ENCODE measurements at regions not wholly inside any gene's neighbourhood (a gene's known extent, or its start where the extent isn't known, plus 50 kb on each side); places are given as distances from the start of the nearest gene placed in this dataset.
"Not testable (repeated sequence)": the region's sequence is repeated elsewhere in the genome, so short reads cannot be mapped to it uniquely, and the experiment has no call there.

- no peak for DNase-seq (ENCODE audit: low spot score)
These were observed 234.4 kb upstream of the MCHR2 start for GRCh38 chr6:100228437-100228833.

GRCh38 chr6:100226811-100227210 is 232.8 kb upstream of the MCHR2 start:
- no peak for DNase-seq (ENCODE audit: low spot score)

DNA sequence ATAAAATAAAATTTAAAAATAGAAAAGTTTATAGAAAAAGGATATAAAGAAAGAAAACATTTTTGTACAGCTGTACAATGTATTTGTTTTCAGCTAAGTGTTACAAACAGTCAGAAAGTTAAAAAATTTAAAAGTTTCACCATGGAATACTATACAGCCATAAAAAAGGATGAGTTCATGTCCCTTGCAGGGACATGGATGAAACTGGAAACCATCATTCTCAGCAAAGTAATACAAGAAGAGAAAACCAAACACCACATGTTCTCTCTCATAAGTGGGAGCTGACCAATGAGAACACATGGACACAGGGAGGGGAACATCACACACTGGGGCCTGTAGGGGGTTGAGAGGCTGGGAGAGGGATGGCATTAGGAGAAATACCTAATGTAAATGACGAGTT is 229.9 kb upstream of the MCHR2 start:
- DNase-seq (ENCODE audit: low spot score) = not testable (repeated sequence)

DNA sequence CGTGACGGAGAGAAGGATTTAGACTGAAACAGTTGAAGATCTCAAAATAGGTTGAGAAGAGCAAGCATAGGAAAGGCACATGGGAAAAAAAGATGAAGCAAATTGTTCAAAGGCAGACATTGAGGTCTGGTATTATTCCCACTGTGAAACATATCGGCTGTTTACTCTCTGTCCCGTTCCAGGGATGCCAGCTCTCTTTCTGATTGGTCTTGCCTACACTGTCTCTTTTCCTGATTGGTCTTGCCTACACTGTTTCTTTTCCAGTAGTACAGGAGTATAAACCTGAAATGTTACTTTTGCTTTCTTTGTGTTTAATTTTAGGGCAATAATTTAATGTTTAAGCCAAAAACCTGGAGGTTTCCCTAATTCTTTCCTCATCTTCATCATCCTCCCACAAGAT is 226.5 kb upstream of the MCHR2 start:
- no peak for DNase-seq (ENCODE audit: low spot score)

DNA sequence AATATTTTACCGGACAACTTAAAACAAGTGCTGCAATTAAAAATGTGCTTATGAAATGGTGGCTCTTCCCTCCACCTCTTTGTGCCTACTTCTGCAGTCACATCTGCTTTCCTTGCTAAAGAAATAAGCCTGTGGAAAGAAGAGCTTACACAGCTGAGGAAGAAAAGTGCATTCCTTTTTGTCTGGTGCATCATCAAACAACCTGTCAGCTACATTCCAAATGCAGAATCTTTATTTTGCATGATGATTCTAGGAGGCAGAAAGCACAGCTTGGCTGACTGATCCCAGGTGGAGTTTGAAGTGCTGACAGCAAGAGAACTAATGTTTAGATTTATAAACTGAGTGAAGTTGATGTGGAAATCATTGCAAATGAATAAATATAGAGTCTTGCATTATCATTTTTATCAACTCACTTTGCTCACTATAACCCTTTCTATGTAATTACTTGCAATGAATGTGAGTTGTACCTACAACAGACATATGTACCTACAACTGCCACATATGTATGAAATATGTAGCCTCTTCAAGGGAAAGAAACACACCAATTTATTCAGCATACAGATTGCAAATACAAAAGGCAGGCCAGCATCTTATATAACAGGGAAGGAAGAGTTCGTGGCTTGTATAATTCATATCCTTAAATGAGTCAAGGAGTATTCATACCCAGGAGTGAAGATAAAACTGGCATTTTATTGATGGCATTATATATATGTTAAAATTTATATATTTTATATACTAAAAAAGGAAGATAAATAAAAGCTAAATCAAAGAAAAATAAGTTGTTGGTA is 223.4 kb upstream of the MCHR2 start:
- DNase-seq (ENCODE audit: low spot score) = no peak

- no peak for DNase-seq (ENCODE audit: low spot score)
These were observed 222.7 kb upstream of the MCHR2 start for GRCh38 chr6:100216760-100217159.

GRCh38 chr6:100212131-100212530 is 218.1 kb upstream of the MCHR2 start:
- no peak for DNase-seq (ENCODE audit: low spot score)

DNA sequence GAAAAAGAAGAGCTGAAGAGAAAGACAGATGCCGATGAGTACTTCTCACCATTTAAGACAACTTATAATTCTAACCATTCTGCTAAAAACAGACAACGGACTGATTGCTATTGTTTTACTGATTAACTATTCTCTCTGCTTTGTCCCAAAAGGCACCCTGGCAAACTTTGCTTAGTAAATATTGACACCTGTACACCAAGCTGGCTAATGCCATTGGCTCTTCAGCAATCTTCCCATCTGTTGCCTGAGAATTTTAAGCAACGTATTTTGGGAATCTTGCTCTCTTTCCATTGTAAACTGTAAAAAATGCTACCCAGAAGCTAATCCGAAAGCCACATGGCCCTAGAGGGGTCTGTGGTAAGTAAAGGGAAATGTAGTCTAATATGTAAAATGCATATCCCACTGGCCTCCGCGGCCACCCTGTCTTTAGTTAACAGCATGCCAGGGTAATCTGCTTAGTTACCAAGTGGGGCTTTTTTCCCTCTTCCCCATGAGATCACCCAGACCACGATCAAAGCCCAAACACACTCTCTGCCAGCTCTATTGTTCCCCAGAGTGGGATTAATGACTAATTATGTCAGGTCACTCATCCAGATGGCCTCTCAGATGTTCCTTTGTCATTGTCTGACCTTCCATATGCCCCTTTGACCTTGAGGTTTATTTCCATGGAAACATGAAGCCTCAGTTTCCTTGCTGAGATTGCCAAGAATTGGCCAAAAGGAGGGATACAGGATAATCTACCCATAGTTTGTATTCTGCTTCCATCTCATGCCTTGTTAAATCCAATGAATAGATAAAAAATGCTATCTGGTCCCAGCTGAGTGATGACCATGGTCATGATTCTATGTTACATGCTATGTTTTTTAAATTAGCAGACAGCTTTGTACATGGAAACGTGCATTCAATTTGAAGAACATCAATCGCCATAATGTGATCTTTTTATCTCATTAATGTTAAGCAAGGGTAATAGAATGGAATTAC is 216.4 kb upstream of the MCHR2 start:
- DNase-seq (ENCODE audit: low spot score) = no peak

DNA sequence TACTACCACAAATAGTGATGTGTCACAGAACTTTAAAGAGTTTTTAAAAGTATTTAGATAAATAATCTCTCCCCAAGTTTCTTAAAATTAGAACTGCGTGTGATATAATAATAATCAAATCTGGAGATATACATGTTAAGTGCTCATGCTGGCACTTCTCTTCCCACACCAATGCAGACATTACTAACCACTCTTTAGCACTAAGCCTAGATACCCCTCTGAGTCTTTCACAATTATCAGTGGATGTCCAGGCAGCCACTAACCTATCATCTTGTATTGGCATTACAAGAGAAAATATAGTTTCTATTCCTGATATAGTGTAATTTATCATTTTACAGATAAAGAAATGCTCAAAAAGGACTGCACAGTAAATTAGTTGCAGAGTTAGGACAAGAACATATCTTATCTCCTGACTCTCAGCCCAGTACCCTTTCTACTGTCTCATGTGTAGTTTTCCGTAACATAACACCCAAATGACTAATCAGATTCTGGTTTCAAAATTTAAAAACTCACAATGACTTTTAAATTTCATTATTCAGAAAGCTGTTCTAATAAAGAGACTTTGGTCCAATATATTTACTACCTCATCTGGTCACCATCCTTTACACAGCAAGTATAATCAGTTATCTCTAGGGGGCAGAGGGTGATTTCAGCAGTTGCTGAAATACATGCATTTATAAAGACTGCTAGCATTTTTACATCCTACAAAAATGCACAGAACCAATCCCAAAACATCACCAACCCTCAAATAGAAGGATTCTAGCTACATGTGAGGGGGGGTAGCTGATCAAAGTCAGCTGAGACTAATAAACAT is 215.5 kb upstream of the MCHR2 start:
- no peak for DNase-seq (ENCODE audit: low spot score)

DNA sequence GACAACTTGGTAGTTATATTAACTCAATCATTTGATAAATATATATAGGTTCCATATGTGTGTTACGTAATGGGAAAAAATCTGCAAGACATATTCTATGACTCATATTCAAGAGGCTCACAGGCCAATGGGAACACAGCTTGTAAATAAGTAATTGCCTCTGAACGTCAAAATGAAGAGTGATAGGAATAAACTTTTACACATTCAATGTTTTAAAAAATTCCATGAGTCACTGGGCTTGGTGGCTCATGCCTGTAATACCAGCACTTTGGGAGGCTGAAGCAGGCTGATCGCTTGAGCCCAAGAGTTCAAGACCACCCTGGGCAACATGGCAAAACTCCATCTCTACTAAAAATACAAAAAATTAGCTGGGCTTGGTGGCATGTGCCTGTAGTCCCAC is 209.4 kb upstream of the MCHR2 start:
- no peak for DNase-seq (ENCODE audit: low spot score)

DNA sequence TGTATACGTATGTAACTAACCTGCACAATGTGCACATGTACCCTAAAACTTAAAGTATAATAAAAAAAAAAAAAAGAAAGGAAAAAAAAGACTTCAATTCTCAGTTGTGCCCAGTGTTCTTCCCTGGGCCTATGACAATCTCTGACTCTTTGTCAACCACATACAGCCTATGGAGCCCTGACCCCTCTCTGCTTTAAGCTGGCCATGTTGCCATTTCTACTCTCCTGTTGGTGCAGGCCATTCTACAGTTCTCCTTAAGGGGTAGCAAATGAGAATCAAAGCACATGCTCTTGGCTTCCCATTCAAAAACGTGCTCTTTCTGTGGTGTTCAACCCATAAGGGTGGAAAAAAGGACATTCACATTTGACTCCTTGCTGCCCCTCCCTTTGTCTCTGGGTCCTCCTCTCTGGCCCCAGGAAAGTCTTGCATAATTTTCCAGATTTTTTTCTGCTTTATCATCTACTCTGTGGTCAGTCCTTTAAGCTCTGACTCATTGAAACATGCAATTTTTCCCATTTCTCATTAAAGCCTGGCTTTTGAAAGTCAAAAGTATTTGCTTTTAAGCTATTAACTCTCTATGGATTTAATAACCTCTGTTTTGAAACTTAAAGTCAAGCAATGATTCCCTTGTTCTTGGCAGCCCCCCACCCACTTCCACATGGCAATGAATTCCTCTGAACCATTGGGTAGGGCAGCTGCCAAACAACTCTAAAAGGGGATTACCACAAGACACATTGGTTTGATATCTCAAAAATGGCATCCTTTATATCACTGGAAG is 208.6 kb upstream of the MCHR2 start:
- DNase-seq (ENCODE audit: low spot score) = no peak

- not testable (repeated sequence) for DNase-seq (ENCODE audit: low spot score)
These were observed 202.4 kb upstream of the MCHR2 start for GRCh38 chr6:100196214-100196982.

GRCh38 chr6:100195244-100195643 is 201.2 kb upstream of the MCHR2 start:
- not testable (repeated sequence) for DNase-seq (ENCODE audit: low spot score)

DNA sequence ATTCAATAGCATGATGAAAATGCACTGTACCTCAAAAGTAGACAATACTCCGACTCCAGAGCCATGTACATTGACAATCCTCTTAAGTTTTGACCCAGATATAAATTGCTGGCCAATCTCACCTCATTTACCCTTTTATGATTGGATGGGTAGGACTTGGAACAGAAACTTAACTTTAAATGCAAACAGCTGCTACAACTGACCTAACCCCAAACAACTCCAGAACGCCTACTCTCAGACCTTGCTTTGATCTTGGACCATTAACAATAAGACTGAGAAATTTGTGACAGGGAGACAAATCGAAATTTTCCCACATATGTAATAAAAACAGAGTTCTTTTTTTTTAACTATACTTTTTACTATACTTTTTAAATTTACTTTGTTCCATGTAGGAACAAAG is 200.5 kb upstream of the MCHR2 start:
- DNase-seq (ENCODE audit: low spot score) = no peak

DNA sequence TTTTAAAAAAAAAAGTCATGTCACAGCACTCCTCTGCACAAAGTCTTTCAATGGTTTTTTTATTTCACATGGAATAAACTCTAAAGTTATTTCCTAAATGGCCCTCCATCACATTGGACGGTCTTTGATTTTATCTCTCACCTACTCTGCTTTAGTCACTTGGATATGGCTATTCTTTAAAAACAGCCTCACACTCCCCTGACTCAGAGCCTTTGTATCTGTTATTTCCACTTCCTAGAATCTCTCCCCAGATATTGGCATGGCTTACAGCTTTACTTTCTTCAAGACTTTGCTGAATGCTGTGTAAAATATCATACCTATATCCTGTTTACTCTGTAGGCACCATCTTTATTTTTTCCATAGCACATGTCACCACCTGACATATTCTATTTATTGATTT is 194.7 kb upstream of the MCHR2 start:
- DNase-seq (ENCODE audit: low spot score) = no peak

DNA sequence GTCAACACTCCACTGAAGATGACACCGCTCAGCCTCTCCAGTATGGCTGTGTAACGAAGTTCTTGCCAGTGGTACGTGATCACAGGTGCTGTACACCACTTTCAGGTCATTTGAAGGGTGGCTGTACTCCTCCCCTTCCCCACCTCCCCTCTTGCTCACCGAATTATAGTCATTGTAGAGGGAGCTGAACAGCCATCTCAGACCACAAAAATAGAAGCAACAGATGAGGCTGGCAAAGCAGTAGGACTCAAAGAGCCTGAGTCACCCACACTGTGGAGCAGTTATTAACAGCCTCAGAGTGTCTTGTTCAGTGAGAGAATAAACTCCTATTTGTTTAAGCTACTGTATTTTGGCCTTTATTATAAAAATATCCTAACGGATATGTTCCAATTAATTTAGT is 192.5 kb upstream of the MCHR2 start:
- no peak for DNase-seq (ENCODE audit: low spot score)

- DNase-seq (ENCODE audit: low spot score) = no peak
These were observed 191.6 kb upstream of the MCHR2 start for GRCh38 chr6:100185615-100186014.

DNA sequence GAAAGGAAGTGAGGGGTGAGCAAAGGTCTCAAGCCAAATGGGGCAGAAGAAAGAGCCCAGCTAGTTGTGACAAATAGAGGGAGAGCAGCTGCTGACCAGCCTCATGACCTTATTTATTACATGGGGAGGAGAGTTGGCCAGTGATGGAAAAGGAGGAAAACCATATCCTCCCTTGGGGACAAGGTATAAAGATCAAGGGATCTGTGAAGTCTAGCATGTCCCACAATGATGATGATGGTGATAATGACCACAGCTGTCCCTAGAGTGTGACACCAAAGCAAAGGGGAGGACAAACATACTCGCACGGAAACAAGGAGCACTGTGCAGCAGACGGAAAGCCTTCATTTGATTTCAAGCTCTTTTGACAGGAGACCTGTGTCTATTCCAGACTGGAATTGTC is 190.4 kb upstream of the MCHR2 start:
- no peak for DNase-seq (ENCODE audit: low spot score)

DNA sequence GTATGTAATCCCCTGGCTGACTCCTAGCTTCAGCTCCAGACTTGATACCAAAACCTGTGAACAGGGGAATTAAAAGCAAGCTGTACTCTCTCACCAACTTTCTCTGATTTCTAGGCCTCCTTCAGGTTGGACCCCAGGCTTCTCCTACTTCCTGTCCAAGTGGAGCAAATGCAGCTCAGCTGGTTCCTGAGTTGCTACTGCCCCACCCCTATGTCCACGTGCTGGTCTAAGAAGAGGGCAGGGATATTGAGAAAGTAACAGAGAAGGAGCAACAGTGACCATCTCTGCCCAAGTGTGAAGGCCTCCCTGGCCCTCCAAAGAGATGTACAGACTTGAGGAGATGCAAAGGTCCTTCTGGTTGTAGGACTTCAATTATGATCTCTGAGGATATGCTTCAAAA is 188.3 kb upstream of the MCHR2 start:
- DNase-seq (ENCODE audit: low spot score) = no peak

GRCh38 chr6:100181309-100181708 is 187.3 kb upstream of the MCHR2 start:
- DNase-seq (ENCODE audit: low spot score) = no peak

GRCh38 chr6:100179576-100179975 is 185.6 kb upstream of the MCHR2 start:
- DNase-seq (ENCODE audit: low spot score) = no peak
